ENCODE measurements at regions not wholly inside any gene's neighbourhood (a gene's known extent, or its start where the extent isn't known, plus 50 kb on each side); places are given as distances from the start of the nearest gene placed in this dataset.

GRCh38 chr5:143484601-143485000, 81.1 kb upstream of the NR3C1 start:
- Histone ChIP-seq H3K4me1 (ENCODE audit: insufficient read depth, low read length) (no peaks in the 10 kb centered on the region), H4K5ac (ENCODE audit: insufficient read length, low read depth, low read length) (no peak overlapping the region), H3K4ac (ENCODE audit: low read depth, low read length) (no peak overlapping the region), H2BK12ac (ENCODE audit: insufficient read length, low read depth, low read length) (no peak overlapping the region), H3K79me2 (ENCODE audit: insufficient read depth, low read length) (no peaks in the 10 kb centered on the region), H4K91ac (ENCODE audit: insufficient read length, low read depth, low read length) (no peak overlapping the region), H3K9ac (ENCODE audit: extremely low read depth, insufficient read length, low read length) (no peak overlapping the region), H3K9me3 (ENCODE audit: control insufficient read depth, low read depth, low read length) (no peaks in the 10 kb centered on the region), H3K4me2 (ENCODE audit: insufficient read depth, insufficient read length, low read length) (no peak overlapping the region), H3K18ac (ENCODE audit: insufficient read length, low read depth, low read length) (no peak overlapping the region), H3K23me2 (ENCODE audit: insufficient read length, low read depth, low read length, poor library complexity, severe bottlenecking) (no peaks in the 10 kb centered on the region), H3T11ph (ENCODE audit: low read length) (no peak overlapping the region), H2BK5ac (ENCODE audit: insufficient read length, low read length) (no peak overlapping the region), H3K23ac (ENCODE audit: insufficient read length, low read depth, low read length) (no peak overlapping the region), H3K27me3 (ENCODE audit: insufficient read depth, low read length) (no peaks in the 10 kb centered on the region), H3K79me1 (ENCODE audit: insufficient read depth, low read depth, low read length, poor library complexity, severe bottlenecking) (no peaks in the 10 kb centered on the region), H2BK20ac (ENCODE audit: low read depth, low read length, poor library complexity, severe bottlenecking) (no peak overlapping the region), H4K8ac (replicated peaks; ENCODE audit: insufficient read length, low read depth, low read length) (no peak overlapping the region), H4K20me1 (ENCODE audit: control insufficient read depth, insufficient read depth, insufficient read length) (no peaks in the 10 kb centered on the region), H3K27ac (ENCODE audit: insufficient read length, low read depth, low read length) (no peak overlapping the region), H2BK120ac (ENCODE audit: low read depth, low read length, poor library complexity, severe bottlenecking) (no peak overlapping the region), H3K56ac (ENCODE audit: insufficient read length, low read depth, low read length) (no peak overlapping the region), H2AFZ (ENCODE audit: low read length) (no peak overlapping the region), H2AK5ac (ENCODE audit: insufficient read length, low read length) (no peak overlapping the region), H2BK15ac (ENCODE audit: low read depth, low read length) (no peak overlapping the region), H3K14ac (ENCODE audit: insufficient read depth, low read length) (no peak overlapping the region)
- peaks cover 3 to 6% of the 10 kb centered on the region in 2 experiments for H3K4me1 Mint-ChIP-seq
- H3K27ac Mint-ChIP-seq: no peak overlapping the region
- H3K27me3 Mint-ChIP-seq (ENCODE audit: low read depth): no peaks in the 10 kb centered on the region
- peaks cover 0 to 2% of the 10 kb centered on the region in 2 experiments; a peak in 2 of 5 replicates for H3K9me3 Mint-ChIP-seq
- no CpG with 5 or more reads among the region's 1 CpG for WGBS (ENCODE audit: extremely low coverage, insufficient read length, low lambda C conversion rate)
- TF ChIP-seq CTCF (conservative IDR thresholded peaks at IDR 0.05): no peak
- H3K36me3 Mint-ChIP-seq (ENCODE audit: insufficient read depth in 1 of 3, low read depth in 3 of 3): no peaks in the 10 kb centered on the region; a peak in 1 of 7 replicates
- no peak overlapping the region for H3K4me3 Mint-ChIP-seq
- DNase-seq: no peak

Data from H9 (cell line).